ENCODE measurements at regions not wholly inside any gene's neighbourhood (a gene's known extent, or its start where the extent isn't known, plus 50 kb on each side); places are given as distances from the start of the nearest gene placed in this dataset.

- no peak for DNase-seq
Measured at GRCh38 chr22:22050141-22050775, 67.7 kb upstream of the TOP3B start.

GRCh38 chr22:22049684-22050083 lies 67.1 kb upstream of the TOP3B start:
- DNase-seq, result no peak

- no peak for DNase-seq
Measured at GRCh38 chr22:22048981-22049531, 66.5 kb upstream of the TOP3B start.

GRCh38 chr22:22048318-22048942 lies 65.8 kb upstream of the TOP3B start:
- no peak for DNase-seq

GRCh38 chr22:22047776-22048175 lies 65.2 kb upstream of the TOP3B start:
- no peak for DNase-seq

- no peak for DNase-seq
Measured at GRCh38 chr22:22047266-22047665, 64.7 kb upstream of the TOP3B start.

GRCh38 chr22:22046370-22046769 lies 63.8 kb upstream of the TOP3B start:
- no peak for DNase-seq

- DNase-seq, result no peak
Measured at GRCh38 chr22:22045571-22046335, 63.2 kb upstream of the TOP3B start.

- DNase-seq, result no peak
Measured at GRCh38 chr22:22044153-22044552, 61.6 kb upstream of the TOP3B start.

GRCh38 chr22:22043296-22044078 lies 60.9 kb upstream of the TOP3B start:
- no peak for DNase-seq

GRCh38 chr22:22042599-22043295 lies 60.2 kb upstream of the TOP3B start:
- no peak for DNase-seq

- no peak for DNase-seq
Measured at GRCh38 chr22:22042009-22042408, 59.4 kb upstream of the TOP3B start.

- DNase-seq, result no peak
Measured at GRCh38 chr22:22040908-22041307, 58.3 kb upstream of the TOP3B start.

- no peak for DNase-seq
Measured at GRCh38 chr22:22040472-22040871, 57.9 kb upstream of the TOP3B start.

- DNase-seq, result no peak
Measured at GRCh38 chr22:22039286-22040074, 56.9 kb upstream of the TOP3B start.

- DNase-seq, result no peak
Measured at GRCh38 chr22:22038178-22038880, 55.7 kb upstream of the TOP3B start.

GRCh38 chr22:22037740-22038139 lies 55.2 kb upstream of the TOP3B start:
- no peak for DNase-seq

- DNase-seq, result no peak
Measured at GRCh38 chr22:22037229-22037628, 54.6 kb upstream of the TOP3B start.

- DNase-seq, result no peak
Measured at GRCh38 chr22:22036588-22036987, 54.0 kb upstream of the TOP3B start.

GRCh38 chr22:22035771-22036314 lies 53.3 kb upstream of the TOP3B start:
- DNase-seq, result no peak

- no peak for DNase-seq
Measured at GRCh38 chr22:22035203-22035602, 52.6 kb upstream of the TOP3B start.
